ENCODE measurements at regions not wholly inside any gene's neighbourhood (a gene's known extent, or its start where the extent isn't known, plus 50 kb on each side); places are given as distances from the start of the nearest gene placed in this dataset.

- no peak overlapping the region for H3K4me3 Mint-ChIP-seq
- peaks cover 37% of the 10 kb centered on the region for H3K4me1 Mint-ChIP-seq (ENCODE audit: low read depth)
- H3K9me3 ChIP-seq (ENCODE audit: control insufficient read depth in 1 of 2, insufficient read depth in 1 of 2, low read length in 2 of 2), result no peaks in the 10 kb centered on the region
- POLR2A ChIA-PET, result interaction anchor here (1.0 kb wide), 1 partner anchor 8 kb away, joined by 3 read pairs; no protein-coding TSS in a partner anchor
- peak overlapping the region; percentile 26 for H3K27ac Mint-ChIP-seq
- intact Hi-C loops (cut with DNase I, micrococcal nuclease), result no loop called here
- H3K4me1 ChIP-seq (ENCODE audit: insufficient read depth, low read length), result peaks cover 3% of the 10 kb centered on the region
- H3K9me3 Mint-ChIP-seq, result no peaks in the 10 kb centered on the region
- H3K27ac ChIP-seq (ENCODE audit: low read depth in 1 of 2, low read length in 2 of 2), result no peak overlapping the region
- H3K27me3 ChIP-seq (ENCODE audit: control insufficient read depth in 1 of 2, insufficient read depth in 2 of 2, low read length in 2 of 2), result no peaks in the 10 kb centered on the region
- peaks cover 64% of the 10 kb centered on the region for H3K36me3 Mint-ChIP-seq (ENCODE audit: low read depth)
- DNase-seq, result no peak
- CTCF ChIA-PET, result interaction anchor here (0.6 to 1.2 kb wide), 2 partner anchors 12 to 18 kb away, joined by 3 to 5 read pairs; no protein-coding TSS in a partner anchor
- no peaks in the 10 kb centered on the region for H3K27me3 Mint-ChIP-seq
- no peak overlapping the region for H3K4me3 ChIP-seq (ENCODE audit: low read length)
- no peak for TF ChIP-seq CTCF (IDR thresholded peaks at IDR 0.05)
- no peak for ATAC-seq (ENCODE audit: poor library complexity)
- peaks cover 48% of the 10 kb centered on the region for H3K36me3 ChIP-seq (ENCODE audit: insufficient read depth, low read length)
Measured at GRCh38 chr1:65056866-65057265, 90.5 kb upstream of the JAK1 start.

GRCh38 chr1:65059930-65060538, 88.0 kb upstream of the AK4 start:
- ChIA-PET CTCF (interaction anchor here (1.1 kb wide), 1 partner anchor 15 kb away, joined by 4 read pairs; no protein-coding TSS in a partner anchor), POLR2A (interaction anchor here (0.7 to 0.9 kb wide), 2 partner anchors 94 to 189 kb away, joined by 4 to 6 read pairs; partner anchors contain the start of gene JAK1)
- intact Hi-C loops (cut with DNase I, micrococcal nuclease), result loop anchor here (1.0 to 10.0 kb wide), 7 partner anchors 15 to 1465 kb away; partner anchors contain the start of genes JAK1 (in 1 of the 2) and PGM1 (in 1 of the 2)
- Histone ChIP-seq H3K9me3 (ENCODE audit: control insufficient read depth in 1 of 2, insufficient read depth in 1 of 2, low read length in 2 of 2) (no peaks in the 10 kb centered on the region), H3K4me3 (ENCODE audit: low read length) (no peak overlapping the region), H3K4me1 (ENCODE audit: insufficient read depth, low read length) (peaks cover 11% of the 10 kb centered on the region), H3K36me3 (ENCODE audit: insufficient read depth, low read length) (peaks cover 36% of the 10 kb centered on the region), H3K27me3 (ENCODE audit: control insufficient read depth in 1 of 2, insufficient read depth in 2 of 2, low read length in 2 of 2) (no peaks in the 10 kb centered on the region), H3K27ac (ENCODE audit: low read depth in 1 of 2, low read length in 2 of 2) (no peak overlapping the region)
- Mint-ChIP-seq H3K27me3 (no peaks in the 10 kb centered on the region), H3K36me3 (ENCODE audit: low read depth) (peaks cover 51% of the 10 kb centered on the region), H3K27ac (peak overlapping the region; percentile 70), H3K9me3 (no peaks in the 10 kb centered on the region), H3K4me3 (peak overlapping the region; percentile 1), H3K4me1 (ENCODE audit: low read depth) (peaks cover 63% of the 10 kb centered on the region)
- peak; percentile 69 for TF ChIP-seq CTCF (IDR thresholded peaks at IDR 0.05)
- DNase-seq (peak in 3 of 14 experiments; percentile 40 to 62 (median 61)), ATAC-seq (ENCODE audit: poor library complexity) (peak; percentile 60)

GRCh38 chr1:65062339-65062738, 85.7 kb upstream of the AK4 start:
- H3K27me3 Mint-ChIP-seq, result no peaks in the 10 kb centered on the region
- peak overlapping the region; percentile 8 for H3K4me3 Mint-ChIP-seq
- ATAC-seq (ENCODE audit: poor library complexity), result no peak
- peaks cover 69% of the 10 kb centered on the region for H3K4me1 Mint-ChIP-seq (ENCODE audit: low read depth)
- peaks cover 35% of the 10 kb centered on the region for H3K36me3 Mint-ChIP-seq (ENCODE audit: low read depth)
- no peak overlapping the region for H3K4me3 ChIP-seq (ENCODE audit: low read length)
- H3K36me3 ChIP-seq (ENCODE audit: insufficient read depth, low read length), result peaks cover 15% of the 10 kb centered on the region
- H3K27me3 ChIP-seq (ENCODE audit: control insufficient read depth in 1 of 2, insufficient read depth in 2 of 2, low read length in 2 of 2), result no peaks in the 10 kb centered on the region
- ChIA-PET CTCF (interaction anchor here (1.2 to 6.3 kb wide), 3 partner anchors 13 to 96 kb away, joined by 3 to 91 read pairs (median 3); partner anchors contain the start of gene JAK1), POLR2A (interaction anchor here (0.6 to 4.5 kb wide), 4 partner anchors 13 to 173 kb away, joined by 3 to 30 read pairs (median 4); no protein-coding TSS in a partner anchor)
- no peaks in the 10 kb centered on the region for H3K9me3 Mint-ChIP-seq
- no peak for DNase-seq
- peak overlapping the region; percentile 40 for H3K27ac Mint-ChIP-seq
- H3K27ac ChIP-seq (ENCODE audit: low read depth in 1 of 2, low read length in 2 of 2), result no peak overlapping the region
- intact Hi-C loops (cut with DNase I, micrococcal nuclease), result loop anchor here (1.0 to 10.0 kb wide), 6 partner anchors 13 to 1468 kb away; partner anchors contain the start of genes JAK1 (in 1 of the 2) and PGM1 (in 1 of the 2)
- TF ChIP-seq CTCF (IDR thresholded peaks at IDR 0.05), result no peak
- no peaks in the 10 kb centered on the region for H3K9me3 ChIP-seq (ENCODE audit: control insufficient read depth in 1 of 2, insufficient read depth in 1 of 2, low read length in 2 of 2)
- H3K4me1 ChIP-seq (ENCODE audit: insufficient read depth, low read length), result peaks cover 24% of the 10 kb centered on the region

All from CD4-positive, alpha-beta T cell (primary cell).